ENCODE measurements at regions not wholly inside any gene's neighbourhood (a gene's known extent, or its start where the extent isn't known, plus 50 kb on each side); places are given as distances from the start of the nearest gene placed in this dataset.

DNA sequence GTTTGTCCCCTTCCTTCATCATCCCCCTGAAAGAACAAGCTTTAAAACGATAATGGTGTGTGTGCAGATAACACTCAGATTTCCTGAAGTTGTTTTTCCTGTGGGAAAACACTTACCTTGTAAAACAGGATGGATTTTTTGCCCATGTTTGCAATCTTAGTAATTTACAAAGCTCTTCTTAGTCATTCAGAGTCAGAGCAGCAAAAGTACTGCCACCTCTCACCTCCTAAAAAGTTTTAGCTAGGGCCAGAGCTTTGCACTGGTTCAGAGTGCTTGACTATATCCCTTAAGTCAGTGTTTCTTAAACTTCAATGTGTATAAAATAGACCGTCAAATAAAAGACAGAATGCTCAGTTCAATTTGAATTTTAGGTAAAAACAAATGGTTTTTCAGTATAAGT is 62.3 kb downstream of the NKX6-1 start:
- Histone ChIP-seq H3K27ac (ENCODE audit: insufficient read depth, low read depth, low read length) (no peak overlapping the region), H2AFZ (ENCODE audit: low read depth, low read length) (no peak overlapping the region), H3K36me3 (ENCODE audit: control insufficient read depth in 2 of 2, extremely low read depth in 1 of 2, insufficient read depth in 2 of 2, low read length in 2 of 2) (no peaks in the 10 kb centered on the region), H3K4me1 (ENCODE audit: control insufficient read depth, extremely low read depth, insufficient read depth, low read length) (no peaks in the 10 kb centered on the region), H3K9me1 (replicated peaks; ENCODE audit: control insufficient read depth, extremely low read depth, insufficient read depth, low read length) (no peaks in the 10 kb centered on the region), H3K9ac (replicated peaks; ENCODE audit: extremely low read depth, insufficient read depth, low read length) (no peak overlapping the region), H3K4me3 (replicated peaks in 1 of 3; ENCODE audit: insufficient read depth in 1 of 3, low read depth in 1 of 3, low read length in 3 of 3) (no peak overlapping the region), H3K27me3 (ENCODE audit: control insufficient read depth in 2 of 2, insufficient read depth in 2 of 2, low read length in 2 of 2) (no peaks in the 10 kb centered on the region), H3K4me2 (ENCODE audit: insufficient read depth, low read length) (no peak overlapping the region), H4K20me1 (replicated peaks; ENCODE audit: control insufficient read depth, extremely low read depth, insufficient read depth, low read length) (no peaks in the 10 kb centered on the region), H3K9me3 (replicated peaks; ENCODE audit: control insufficient read depth, insufficient read depth, low read length) (no peaks in the 10 kb centered on the region), H3K79me2 (ENCODE audit: control insufficient read depth, insufficient read depth, low read length) (no peaks in the 10 kb centered on the region)
- TF ChIP-seq POLR2A (IDR thresholded peaks at IDR 0.05; ENCODE audit: low read depth, low read length), result no peak
- TF ChIP-seq MAX (IDR thresholded peaks at IDR 0.05; ENCODE audit: insufficient read depth, insufficient read length), result no peak
- no peak for TF ChIP-seq JUN (IDR thresholded peaks at IDR 0.05; ENCODE audit: borderline replicate concordance, insufficient read depth, insufficient read length, low read depth)
- no peak for TF ChIP-seq POLR2AphosphoS5 (IDR thresholded peaks at IDR 0.05; ENCODE audit: insufficient read depth, low read depth, low read length)
- no peak for TF ChIP-seq EZH2 (IDR thresholded peaks at IDR 0.05; ENCODE audit: borderline replicate concordance, low read depth, low read length, severe bottlenecking)
- no peak for TF ChIP-seq GATA2 (IDR thresholded peaks at IDR 0.05; ENCODE audit: insufficient read depth, insufficient read length, low read depth, low read length)
- TF ChIP-seq, protein P1, sequence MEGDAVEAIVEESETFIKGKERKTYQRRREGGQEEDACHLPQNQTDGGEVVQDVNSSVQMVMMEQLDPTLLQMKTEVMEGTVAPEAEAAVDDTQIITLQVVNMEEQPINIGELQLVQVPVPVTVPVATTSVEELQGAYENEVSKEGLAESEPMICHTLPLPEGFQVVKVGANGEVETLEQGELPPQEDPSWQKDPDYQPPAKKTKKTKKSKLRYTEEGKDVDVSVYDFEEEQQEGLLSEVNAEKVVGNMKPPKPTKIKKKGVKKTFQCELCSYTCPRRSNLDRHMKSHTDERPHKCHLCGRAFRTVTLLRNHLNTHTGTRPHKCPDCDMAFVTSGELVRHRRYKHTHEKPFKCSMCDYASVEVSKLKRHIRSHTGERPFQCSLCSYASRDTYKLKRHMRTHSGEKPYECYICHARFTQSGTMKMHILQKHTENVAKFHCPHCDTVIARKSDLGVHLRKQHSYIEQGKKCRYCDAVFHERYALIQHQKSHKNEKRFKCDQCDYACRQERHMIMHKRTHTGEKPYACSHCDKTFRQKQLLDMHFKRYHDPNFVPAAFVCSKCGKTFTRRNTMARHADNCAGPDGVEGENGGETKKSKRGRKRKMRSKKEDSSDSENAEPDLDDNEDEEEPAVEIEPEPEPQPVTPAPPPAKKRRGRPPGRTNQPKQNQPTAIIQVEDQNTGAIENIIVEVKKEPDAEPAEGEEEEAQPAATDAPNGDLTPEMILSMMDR (IDR thresholded peaks at IDR 0.05; ENCODE audit: extremely low read depth in 1 of 2, insufficient read depth in 1 of 2, low read depth in 1 of 2, low read length in 2 of 2), result no peak
- TF ChIP-seq MYC (IDR thresholded peaks at IDR 0.05; ENCODE audit: low read depth, low read length), result no peak
- TF ChIP-seq FOS (IDR thresholded peaks at IDR 0.05; ENCODE audit: borderline replicate concordance, insufficient read depth, low read length), result no peak
- intact Hi-C loops (cut with micrococcal nuclease), result no loop called here
- DNase-seq (ENCODE audit: low read depth, low spot score) (no peak), FAIRE-seq (no peak)
- ChIA-PET POLR2A (no interaction called here), CTCF (interaction anchor here (1.2 to 1.4 kb wide), 2 partner anchors 11 to 15 kb away, joined by 3 to 5 read pairs; no protein-coding TSS in a partner anchor)
- dilution Hi-C loops (cut with MboI; ENCODE audit: extremely low pct_ligation_motif_present, low sequenced_read_pairs), result no loop called here
- BruUV-seq (replicated peaks), result no TSS peak
